Gastroesophageal sphincter (tissue), 4 donors: ENCODE measurements at regions not wholly inside any gene's neighbourhood (a gene's known extent, or its start where the extent isn't known, plus 50 kb on each side); places are given as distances from the start of the nearest gene placed in this dataset.

Source experiments
- ATAC-seq: fragments of 150-250 bp; one replicate; pipeline ENCODE4 v1.9.1; 2016; ENCODE audit warnings: mild to moderate bottlenecking, moderate library complexity
- H3K27ac ChIP-seq, 4 donors: fragments of 200-600 bp; sonication (generic) in 3 of 4; 1 replicate in 3 of 4; 2 replicates in 1 of 4; pipeline ENCODE4 v1.5.1; 2016 to 2019
- H3K27me3 ChIP-seq: fragments of 200-600 bp; sonication (generic); one replicate; pipeline ENCODE4 v1.5.1; 2019
- H3K36me3 ChIP-seq, 2 donors: fragments of 200-600 bp; sonication (generic); one replicate each; pipeline ENCODE4 v1.5.1; 2019; ENCODE audit warnings: control low read depth in 1 of 2
- H3K4me1 ChIP-seq, 3 donors: fragments of 200-600 bp; sonication (generic); 1 replicate in 2 of 3; 2 replicates in 1 of 3; pipeline ENCODE4 v1.5.1; 2016 to 2019; ENCODE audit warnings: control low read depth in 2 of 3
- H3K4me3 ChIP-seq, 2 donors: fragments of 200-600 bp; sonication (generic); one replicate each; pipeline ENCODE4 v1.5.1; 2019; ENCODE audit warnings: mild to moderate bottlenecking in 1 of 2, moderate library complexity in 1 of 2
- H3K9me3 ChIP-seq, 3 donors: fragments of 200-600 bp; sonication (generic); one replicate each; pipeline ENCODE4 v1.5.1; 2017 to 2019; ENCODE audit warnings: control low read depth in 2 of 3
- EP300 ChIP-seq: sonication (generic); formaldehyde crosslinking; IDR thresholded peaks from one replicate; pipeline ENCODE4 v1.6.1; 2017; ENCODE audit warnings: antibody characterized with exemption, mild to moderate bottlenecking
- POLR2A ChIP-seq, 2 donors: fragments of 450-650 bp; IDR thresholded peaks; one replicate each; pipeline ENCODE4 v1.6.1; 2017; ENCODE audit warnings: antibody characterized with exemption in 2 of 2, mild to moderate bottlenecking in 2 of 2, moderate library complexity in 1 of 2
- POLR2AphosphoS5 ChIP-seq: sonication (generic); formaldehyde crosslinking; IDR thresholded peaks from one replicate; pipeline ENCODE4 v1.6.1; 2017; ENCODE audit warnings: antibody characterized with exemption
- WGBS, 2 donors: methylation state at CpG; one replicate each; pipeline ENCODE4 v1.1.5; 2018; ENCODE audit warnings: low coverage in 1 of 2; 5-methylcytosine and 5-hydroxymethylcytosine counted together
- TF ChIP-seq, protein P1 (sequence below), 4 experiments: fragments of 200-600 bp in 2 of 4; fragments of 450-650 bp in 2 of 4; sonication (generic) in 1 of 4; IDR thresholded peaks; one replicate each; pipeline ENCODE4 v1.5.1; 2017 to 2019; ENCODE audit warnings: antibody characterized with exemption in 4 of 4, mild to moderate bottlenecking in 2 of 4, moderate library complexity in 2 of 4

DNA sequence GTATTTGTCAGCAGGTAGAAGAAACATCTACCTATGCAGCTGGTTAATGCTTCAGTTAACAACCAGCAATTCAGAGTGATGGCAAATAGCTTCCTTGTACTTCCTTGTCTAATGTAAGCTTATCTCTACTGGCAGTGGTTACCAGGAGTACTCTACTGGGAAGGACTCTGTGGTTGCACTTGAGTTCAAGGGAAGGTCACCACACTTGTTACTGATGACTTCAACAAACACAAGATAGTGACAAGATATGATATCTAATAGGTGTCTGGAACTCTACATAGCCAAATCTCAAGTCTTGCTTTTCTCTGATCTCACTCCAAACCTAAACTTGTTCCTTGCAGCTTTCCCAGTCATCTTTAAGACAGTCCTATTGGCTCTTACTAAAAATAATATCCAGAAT lies 1644.9 kb upstream of the TENM3 start:
- Histone ChIP-seq H3K4me1 (no peaks in the 10 kb centered on the region), H3K9me3 (no peaks in the 10 kb centered on the region), H3K27me3 (no peaks in the 10 kb centered on the region), H3K4me3 (no peak overlapping the region), H3K36me3 (no peaks in the 10 kb centered on the region), H3K27ac (no peak overlapping the region)
- TF ChIP-seq, protein P1, sequence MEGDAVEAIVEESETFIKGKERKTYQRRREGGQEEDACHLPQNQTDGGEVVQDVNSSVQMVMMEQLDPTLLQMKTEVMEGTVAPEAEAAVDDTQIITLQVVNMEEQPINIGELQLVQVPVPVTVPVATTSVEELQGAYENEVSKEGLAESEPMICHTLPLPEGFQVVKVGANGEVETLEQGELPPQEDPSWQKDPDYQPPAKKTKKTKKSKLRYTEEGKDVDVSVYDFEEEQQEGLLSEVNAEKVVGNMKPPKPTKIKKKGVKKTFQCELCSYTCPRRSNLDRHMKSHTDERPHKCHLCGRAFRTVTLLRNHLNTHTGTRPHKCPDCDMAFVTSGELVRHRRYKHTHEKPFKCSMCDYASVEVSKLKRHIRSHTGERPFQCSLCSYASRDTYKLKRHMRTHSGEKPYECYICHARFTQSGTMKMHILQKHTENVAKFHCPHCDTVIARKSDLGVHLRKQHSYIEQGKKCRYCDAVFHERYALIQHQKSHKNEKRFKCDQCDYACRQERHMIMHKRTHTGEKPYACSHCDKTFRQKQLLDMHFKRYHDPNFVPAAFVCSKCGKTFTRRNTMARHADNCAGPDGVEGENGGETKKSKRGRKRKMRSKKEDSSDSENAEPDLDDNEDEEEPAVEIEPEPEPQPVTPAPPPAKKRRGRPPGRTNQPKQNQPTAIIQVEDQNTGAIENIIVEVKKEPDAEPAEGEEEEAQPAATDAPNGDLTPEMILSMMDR (IDR thresholded peaks at IDR 0.05): no peak
- no peak for TF ChIP-seq EP300
- TF ChIP-seq POLR2A (IDR thresholded peaks at IDR 0.05): no peak
- TF ChIP-seq POLR2AphosphoS5: no peak
- no peak for ATAC-seq

DNA sequence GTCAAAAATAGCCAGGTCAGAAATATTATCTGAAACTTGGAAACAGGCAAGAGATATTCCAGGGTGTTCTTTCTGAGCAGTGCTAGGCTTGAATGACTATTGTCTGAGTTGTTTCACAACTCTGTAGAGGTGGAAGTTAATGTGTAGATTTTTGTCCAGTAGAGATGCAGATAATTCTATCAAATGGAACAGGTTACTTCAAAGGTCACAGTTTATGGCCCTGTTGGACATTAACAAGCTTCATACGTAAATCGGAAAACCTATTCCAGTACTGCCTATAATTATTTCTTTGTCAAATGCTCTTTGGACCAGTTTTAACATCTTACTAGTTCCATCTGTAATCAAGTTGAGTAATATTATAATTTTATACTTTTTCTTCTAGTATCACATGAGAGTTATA lies 1639.4 kb upstream of the TENM3 start:
- no peaks in the 10 kb centered on the region for H3K27me3 ChIP-seq
- WGBS, 2 donors: 77 to 80% methylated on average over 2 of the region's 2 CpGs
- H3K36me3 ChIP-seq: no peaks in the 10 kb centered on the region
- TF ChIP-seq POLR2A (IDR thresholded peaks at IDR 0.05) (no peak), EP300 (no peak), POLR2AphosphoS5 (no peak)
- TF ChIP-seq, protein P1 (IDR thresholded peaks at IDR 0.05): no peak
- H3K4me3 ChIP-seq: no peak overlapping the region
- H3K27ac ChIP-seq: no peak overlapping the region
- no peak for ATAC-seq
- H3K4me1 ChIP-seq: no peaks in the 10 kb centered on the region
- no peaks in the 10 kb centered on the region for H3K9me3 ChIP-seq

DNA sequence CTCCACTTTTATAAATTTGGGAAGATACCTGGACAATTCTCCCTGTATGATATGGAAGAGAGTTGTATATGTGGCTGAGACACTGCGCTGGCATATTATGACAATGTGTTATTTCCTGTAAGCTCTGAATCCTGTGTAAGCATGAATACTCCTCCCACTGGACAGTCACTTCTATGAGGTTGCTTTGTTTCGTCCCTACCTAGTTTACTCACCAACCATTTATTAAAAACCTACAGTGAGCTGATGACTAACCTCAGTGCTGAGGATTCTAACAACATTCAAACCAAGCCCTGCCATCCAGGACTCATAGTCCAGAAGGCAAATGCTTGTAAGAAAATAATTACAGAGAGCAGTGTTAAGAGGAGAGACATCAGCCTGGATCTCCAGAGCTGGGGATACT lies 1632.9 kb upstream of the TENM3 start:
- no peak overlapping the region for H3K27ac ChIP-seq
- no peak overlapping the region for H3K4me3 ChIP-seq
- no peaks in the 10 kb centered on the region for H3K4me1 ChIP-seq
- ATAC-seq: no peak
- WGBS, 2 donors: 72% methylated on average over 2 of the region's 2 CpGs
- peaks cover 0 to 5% (median 0%) of the 10 kb centered on the region in 3 donors for H3K9me3 ChIP-seq
- TF ChIP-seq EP300 (no peak), POLR2AphosphoS5 (no peak), POLR2A (IDR thresholded peaks at IDR 0.05) (no peak)
- TF ChIP-seq, protein P1 (IDR thresholded peaks at IDR 0.05): no peak
- no peaks in the 10 kb centered on the region for H3K27me3 ChIP-seq
- no peaks in the 10 kb centered on the region for H3K36me3 ChIP-seq

DNA sequence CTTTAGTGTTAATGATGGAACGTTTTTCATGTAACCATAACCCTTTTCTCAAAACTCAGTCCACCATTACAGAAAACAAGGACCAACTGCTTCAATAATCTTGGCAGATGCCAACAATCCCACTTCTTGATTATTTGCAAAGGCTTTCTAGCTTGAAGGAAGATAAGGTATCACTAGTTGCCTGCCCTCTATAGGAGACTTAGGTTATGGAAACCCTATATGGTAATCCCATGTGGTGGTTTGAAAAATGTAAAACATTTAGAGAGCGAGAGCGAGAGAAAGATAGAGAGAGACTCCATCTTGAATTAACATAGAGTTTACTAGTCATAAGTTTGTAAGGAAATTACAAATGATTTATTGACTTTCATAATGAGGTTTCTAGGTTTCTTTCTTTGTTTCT lies 1627.5 kb upstream of the TENM3 start:
- Histone ChIP-seq H3K4me3 (no peak overlapping the region), H3K9me3 (peaks cover 0 to 5% (median 0%) of the 10 kb centered on the region in 3 donors), H3K36me3 (no peaks in the 10 kb centered on the region), H3K27me3 (no peaks in the 10 kb centered on the region), H3K27ac (no peak overlapping the region), H3K4me1 (no peaks in the 10 kb centered on the region)
- 74 to 76% methylated on average over 3 of the region's 3 CpGs for WGBS, 2 donors
- no peak for ATAC-seq
- TF ChIP-seq POLR2A (IDR thresholded peaks at IDR 0.05): no peak
- TF ChIP-seq POLR2AphosphoS5: no peak
- TF ChIP-seq, protein P1 (IDR thresholded peaks at IDR 0.05): no peak
- TF ChIP-seq EP300: no peak

DNA sequence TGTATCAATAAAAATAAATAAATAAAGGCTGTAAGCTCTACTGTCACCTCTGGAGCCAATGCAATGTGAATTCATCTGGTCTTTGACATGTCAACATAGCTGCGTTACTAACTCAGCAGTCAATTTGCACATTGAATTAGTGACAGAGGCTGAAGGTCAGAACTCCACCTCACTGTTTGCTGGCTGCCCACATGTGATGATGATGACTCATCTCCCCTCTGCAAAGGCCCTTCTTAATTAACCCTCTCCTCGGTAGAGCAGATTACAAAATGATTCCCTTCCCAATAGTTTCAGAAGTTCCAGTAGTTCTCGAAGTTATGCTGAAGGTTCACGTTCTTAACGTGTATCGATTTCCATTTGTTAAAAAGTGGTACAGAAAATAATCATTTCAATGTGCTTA lies 1626.0 kb upstream of the TENM3 start:
- Histone ChIP-seq H3K4me3 (no peak overlapping the region), H3K27ac (no peak overlapping the region), H3K9me3 (peaks cover 0 to 5% (median 0%) of the 10 kb centered on the region in 3 donors), H3K36me3 (no peaks in the 10 kb centered on the region), H3K4me1 (no peaks in the 10 kb centered on the region), H3K27me3 (no peaks in the 10 kb centered on the region)
- ATAC-seq: no peak
- TF ChIP-seq EP300 (no peak), POLR2AphosphoS5 (no peak), POLR2A (IDR thresholded peaks at IDR 0.05) (no peak)
- TF ChIP-seq, protein P1 (IDR thresholded peaks at IDR 0.05): no peak
- 29 to 70% methylated on average over 3 to 6 of the region's 6 CpGs for WGBS, 2 donors
